Caco-2 (cell line): ENCODE measurements at regions not wholly inside any gene's neighbourhood (a gene's known extent, or its start where the extent isn't known, plus 50 kb on each side); places are given as distances from the start of the nearest gene placed in this dataset.
"Not testable (repeated sequence)": the region's sequence is repeated elsewhere in the genome, so short reads cannot be mapped to it uniquely, and the experiment has no call there.

Source experiments
- BruUV-seq: library from RNA; stranded (reverse); fragments of 400-500 nt; replicated peaks from 2 replicates; lab custom pipeline; 2021; lab: Mats Ljungman, UMichigan
- CTCF ChIA-PET: fragments of 300-600 bp; sonication (Branson Sonifier 250); formaldehyde crosslinking; loops from one replicate; lab custom pipeline; 2022; ENCODE audit warnings: antibody characterized with exemption; lab: Charles Lee
- POLR2A ChIA-PET: fragments of 300-600 bp; sonication (Branson Sonifier 250); formaldehyde crosslinking; loops from one replicate; lab custom pipeline; 2022; ENCODE audit warnings: antibody characterized with exemption; lab: Charles Lee
- DNase-seq, 2 experiments: peaks; one replicate each; pipeline versions ENCODE4 v3.0.0 to v3.0.0-alpha.2; 2020 to 2022
- H3K27me3 ChIP-seq: replicated peaks from 2 replicates; pipeline ENCODE4 v1.6.0; 2011; ENCODE audit warnings: low read length; ENCODE audit not compliant: control insufficient read depth, insufficient read depth
- H3K36me3 ChIP-seq: 2 replicates; pipeline ENCODE4 v1.5.1; 2011; ENCODE audit warnings: low read length; ENCODE audit not compliant: control insufficient read depth, insufficient read depth
- H3K4me1 ChIP-seq: fragments of 250-450 bp; sonication (Bioruptor Pico); 2 replicates; pipeline ENCODE4 v1.5.1; 2020; ENCODE audit warnings: mild to moderate bottlenecking
- H3K4me3 ChIP-seq: 2 replicates; pipeline ENCODE4 v1.5.1; 2011; ENCODE audit warnings: low read depth, mild to moderate bottlenecking, control low read depth, low read length
- H3K9me3 ChIP-seq: fragments of 250-450 bp; sonication (Bioruptor Pico); 2 replicates; pipeline ENCODE4 v1.5.1; 2020; ENCODE audit warnings: mild to moderate bottlenecking, moderate library complexity
- H3K27ac Mint-ChIP-seq: one replicate; pipeline ENCODE4 v1.8.0; 2022; ENCODE audit warnings: mixed read lengths; ENCODE audit not compliant: unreplicated experiment
- H3K27me3 Mint-ChIP-seq: one replicate; pipeline ENCODE4 v1.8.0; 2022; ENCODE audit warnings: mixed read lengths; ENCODE audit not compliant: insufficient read depth, unreplicated experiment
- H3K36me3 Mint-ChIP-seq: one replicate; pipeline ENCODE4 v1.8.0; 2022; ENCODE audit warnings: mild to moderate bottlenecking, mixed read lengths; ENCODE audit not compliant: insufficient read depth, unreplicated experiment
- H3K4me1 Mint-ChIP-seq: one replicate; pipeline ENCODE4 v1.8.0; 2022; ENCODE audit warnings: low read depth, mixed read lengths; ENCODE audit not compliant: unreplicated experiment
- H3K4me3 Mint-ChIP-seq: one replicate; pipeline ENCODE4 v1.8.0; 2022; ENCODE audit warnings: mild to moderate bottlenecking, moderate library complexity, mixed read lengths; ENCODE audit not compliant: unreplicated experiment
- H3K9me3 Mint-ChIP-seq: one replicate; pipeline ENCODE4 v1.8.0; 2022; ENCODE audit warnings: mixed read lengths; ENCODE audit not compliant: unreplicated experiment
- intact Hi-C: fragments of 100-400 bp; cut with micrococcal nuclease; formaldehyde crosslinking; loops from one replicate; pipeline ENCODE4 v1.10.0; 2022; ENCODE audit not compliant: unreplicated experiment
- TF ChIP-seq, protein P1 (sequence below), 2 experiments: fragments of 200-600 bp in 1 of 2; IDR thresholded peaks; 1 replicate in 1 of 2; 2 replicates in 1 of 2; pipeline versions ENCODE4 v1.5.1 to v1.8.0; 2011 to 2022; ENCODE audit warnings: antibody characterized with exemption in 1 of 2, control low read depth in 1 of 2, inconsistent platforms in 1 of 2, low read depth in 1 of 2, low read length in 1 of 2, mild to moderate bottlenecking in 1 of 2, moderate library complexity in 1 of 2; ENCODE audit not compliant: insufficient read depth in 1 of 2, severe bottlenecking in 1 of 2, unreplicated experiment in 1 of 2

DNA sequence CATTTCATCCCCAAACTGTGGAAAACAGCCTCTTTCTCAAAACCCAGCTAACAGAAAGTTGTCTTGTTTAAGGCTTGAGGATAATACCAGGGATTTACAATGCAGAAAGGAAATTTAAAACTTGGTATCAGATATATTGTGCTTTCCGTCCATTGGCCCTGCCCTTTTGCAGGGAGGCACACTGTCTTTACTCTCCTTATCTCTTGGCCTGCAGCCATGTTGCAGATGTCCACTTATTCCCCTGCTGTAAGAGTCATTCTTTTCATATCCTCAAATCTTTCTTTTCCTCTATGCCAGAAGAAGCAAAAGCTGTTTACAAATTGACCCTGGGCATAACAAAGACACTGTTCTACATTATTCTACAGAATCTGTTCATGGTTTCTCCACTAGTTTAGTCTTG lies 75.6 kb upstream of the DYNLT3 start:
- H3K27ac Mint-ChIP-seq, result no peak overlapping the region
- TF ChIP-seq, protein P1, sequence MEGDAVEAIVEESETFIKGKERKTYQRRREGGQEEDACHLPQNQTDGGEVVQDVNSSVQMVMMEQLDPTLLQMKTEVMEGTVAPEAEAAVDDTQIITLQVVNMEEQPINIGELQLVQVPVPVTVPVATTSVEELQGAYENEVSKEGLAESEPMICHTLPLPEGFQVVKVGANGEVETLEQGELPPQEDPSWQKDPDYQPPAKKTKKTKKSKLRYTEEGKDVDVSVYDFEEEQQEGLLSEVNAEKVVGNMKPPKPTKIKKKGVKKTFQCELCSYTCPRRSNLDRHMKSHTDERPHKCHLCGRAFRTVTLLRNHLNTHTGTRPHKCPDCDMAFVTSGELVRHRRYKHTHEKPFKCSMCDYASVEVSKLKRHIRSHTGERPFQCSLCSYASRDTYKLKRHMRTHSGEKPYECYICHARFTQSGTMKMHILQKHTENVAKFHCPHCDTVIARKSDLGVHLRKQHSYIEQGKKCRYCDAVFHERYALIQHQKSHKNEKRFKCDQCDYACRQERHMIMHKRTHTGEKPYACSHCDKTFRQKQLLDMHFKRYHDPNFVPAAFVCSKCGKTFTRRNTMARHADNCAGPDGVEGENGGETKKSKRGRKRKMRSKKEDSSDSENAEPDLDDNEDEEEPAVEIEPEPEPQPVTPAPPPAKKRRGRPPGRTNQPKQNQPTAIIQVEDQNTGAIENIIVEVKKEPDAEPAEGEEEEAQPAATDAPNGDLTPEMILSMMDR (IDR thresholded peaks at IDR 0.05; ENCODE audit: insufficient read depth in 1 of 2, low read depth in 1 of 2, low read length in 1 of 2, severe bottlenecking in 1 of 2, unreplicated experiment in 1 of 2), result no peak
- H3K36me3 Mint-ChIP-seq, result peaks cover 9% of the 10 kb centered on the region
- no peak for DNase-seq
- H3K27me3 Mint-ChIP-seq, result no peaks in the 10 kb centered on the region
- H3K4me1 Mint-ChIP-seq, result peaks cover 12% of the 10 kb centered on the region
- ChIA-PET CTCF (no interaction called here), POLR2A (no interaction called here)
- intact Hi-C loops, result no loop called here
- Histone ChIP-seq H3K36me3 (no peaks in the 10 kb centered on the region), H3K9me3 (no peaks in the 10 kb centered on the region), H3K27me3 (no peaks in the 10 kb centered on the region), H3K4me1 (no peaks in the 10 kb centered on the region), H3K4me3 (no peak overlapping the region)
- H3K4me3 Mint-ChIP-seq, result no peak overlapping the region
- H3K9me3 Mint-ChIP-seq, result no peaks in the 10 kb centered on the region
- BruUV-seq, result no TSS peak

DNA sequence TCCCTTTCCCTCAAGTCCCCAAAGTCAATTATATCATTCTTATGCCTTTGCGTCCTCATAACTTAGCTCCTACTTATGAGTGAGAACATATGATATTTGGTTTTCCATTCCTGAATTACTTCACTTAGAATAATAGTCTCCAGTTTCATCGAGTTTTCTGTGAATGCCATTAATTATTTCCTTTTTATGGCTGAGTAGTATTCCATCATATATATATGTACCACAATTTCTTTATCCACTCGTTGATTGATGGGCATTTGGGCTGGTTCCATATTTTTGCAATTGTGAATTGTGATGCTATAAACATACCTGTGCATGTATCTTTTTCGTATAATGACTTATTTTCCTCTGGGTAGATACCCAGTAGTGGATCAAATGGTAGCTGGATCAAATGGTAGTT lies 78.4 kb upstream of the DYNLT3 start:
- H3K4me3 Mint-ChIP-seq, CTCF ChIA-PET, H3K9me3 Mint-ChIP-seq, H3K36me3 Mint-ChIP-seq, DNase-seq, BruUV-seq, H3K27me3 Mint-ChIP-seq, POLR2A ChIA-PET, H3K27ac Mint-ChIP-seq, H3K4me1 ChIP-seq, H3K36me3 ChIP-seq, H3K4me3 ChIP-seq, H3K9me3 ChIP-seq, H3K27me3 ChIP-seq: not testable (repeated sequence)
- H3K4me1 Mint-ChIP-seq, result peaks cover 12% of the 10 kb centered on the region
- intact Hi-C loops, result loop anchor here (1.0 to 5.0 kb wide), 3 partner anchors 92 to 250 kb away; no protein-coding TSS in a partner anchor

DNA sequence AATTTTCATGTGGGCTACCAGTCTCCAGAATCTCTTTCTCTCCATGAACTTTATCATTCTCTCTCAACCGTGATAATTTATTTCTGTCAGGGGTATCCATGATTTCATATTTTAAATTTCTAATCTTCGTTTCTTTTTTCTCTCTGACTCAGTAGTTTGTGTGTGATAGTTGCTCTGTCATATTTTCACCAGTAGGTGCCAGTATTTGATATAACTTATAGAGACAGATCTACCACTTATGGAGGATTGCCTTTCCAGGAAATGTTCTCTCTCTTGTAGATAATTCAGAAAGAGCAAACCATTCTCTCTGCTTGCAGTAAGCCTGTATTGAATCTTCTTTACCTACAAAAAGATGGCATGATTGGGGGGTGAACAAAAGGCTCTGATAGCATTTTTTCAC lies 79.3 kb upstream of the DYNLT3 start:
- BruUV-seq, result no TSS peak
- CTCF ChIA-PET, result no interaction called here
- peak overlapping the region; percentile 6 for H3K4me3 Mint-ChIP-seq
- no peaks in the 10 kb centered on the region for H3K27me3 Mint-ChIP-seq
- peaks cover 9% of the 10 kb centered on the region for H3K36me3 Mint-ChIP-seq
- no peaks in the 10 kb centered on the region for H3K9me3 Mint-ChIP-seq
- H3K27ac Mint-ChIP-seq, result peak overlapping the region; percentile 34
- Histone ChIP-seq H3K4me1 (no peaks in the 10 kb centered on the region), H3K4me3 (no peak overlapping the region), H3K27me3 (no peaks in the 10 kb centered on the region), H3K9me3 (no peaks in the 10 kb centered on the region), H3K36me3 (no peaks in the 10 kb centered on the region)
- TF ChIP-seq, protein P1 (IDR thresholded peaks at IDR 0.05; ENCODE audit: insufficient read depth in 1 of 2, low read depth in 1 of 2, low read length in 1 of 2, severe bottlenecking in 1 of 2, unreplicated experiment in 1 of 2), result peak; percentile 31 to 36
- POLR2A ChIA-PET, result no interaction called here
- DNase-seq, result peak in 1 of 2 experiments; percentile 13
- peaks cover 12% of the 10 kb centered on the region for H3K4me1 Mint-ChIP-seq
- intact Hi-C loops, result loop anchor here (1.0 to 5.0 kb wide), 3 partner anchors 91 to 249 kb away; no protein-coding TSS in a partner anchor

DNA sequence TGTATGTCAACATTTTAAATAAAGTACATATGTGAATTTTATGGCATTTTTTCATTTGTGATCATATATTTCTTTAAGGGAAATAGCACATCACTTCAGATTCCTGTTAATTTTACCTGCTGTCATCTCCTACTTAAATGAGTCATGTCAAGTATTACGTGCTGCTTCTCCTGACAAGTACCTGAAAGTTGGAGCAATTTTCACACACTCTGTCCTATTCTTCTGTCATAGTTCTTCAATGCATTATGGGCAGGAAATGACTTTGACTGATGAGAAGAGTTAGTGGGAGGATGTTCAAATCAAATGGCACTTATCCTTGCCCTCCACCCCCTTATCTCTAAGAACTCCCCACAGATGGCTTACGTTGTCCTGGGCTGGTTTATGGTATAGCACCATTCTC lies 64.2 kb upstream of the SYTL5 start:
- no peaks in the 10 kb centered on the region for H3K36me3 ChIP-seq
- H3K27me3 ChIP-seq, result no peaks in the 10 kb centered on the region
- no peaks in the 10 kb centered on the region for H3K9me3 ChIP-seq
- H3K27ac Mint-ChIP-seq, result no peak overlapping the region
- no peaks in the 10 kb centered on the region for H3K27me3 Mint-ChIP-seq
- peaks cover 3% of the 10 kb centered on the region for H3K9me3 Mint-ChIP-seq
- no peak overlapping the region for H3K4me3 ChIP-seq
- POLR2A ChIA-PET, result no interaction called here
- CTCF ChIA-PET, result interaction anchor here (0.6 kb wide), 1 partner anchor 229 kb away, joined by 7 read pairs; no protein-coding TSS in a partner anchor
- no peak for DNase-seq
- no peak overlapping the region for H3K4me3 Mint-ChIP-seq
- TF ChIP-seq, protein P1 (IDR thresholded peaks at IDR 0.05; ENCODE audit: insufficient read depth in 1 of 2, low read depth in 1 of 2, low read length in 1 of 2, severe bottlenecking in 1 of 2, unreplicated experiment in 1 of 2), result no peak
- intact Hi-C loops, result no loop called here
- H3K4me1 ChIP-seq, result no peaks in the 10 kb centered on the region
- BruUV-seq, result no TSS peak
- H3K36me3 Mint-ChIP-seq, result no peaks in the 10 kb centered on the region
- H3K4me1 Mint-ChIP-seq, result no peaks in the 10 kb centered on the region
